HEK293 (cell line): ENCODE measurements at regions not wholly inside any gene's neighbourhood (a gene's known extent, or its start where the extent isn't known, plus 50 kb on each side); places are given as distances from the start of the nearest gene placed in this dataset.

Experiments
- PRDM1 ChIP-seq: fragments of 450-650 bp; formaldehyde crosslinking; IDR thresholded peaks from 2 replicates; pipeline ENCODE4; 2016; ENCODE audit warnings: missing biosample characterization, missing genetic modification characterization
- ZBTB7A ChIP-seq: fragments of 450-650 bp; formaldehyde crosslinking; IDR thresholded peaks from 2 replicates; pipeline ENCODE4 v1.5.1; 2016; ENCODE audit warnings: low read depth, missing biosample characterization, missing genetic modification characterization
- ZNF140 ChIP-seq: fragments of 450-650 bp; formaldehyde crosslinking; IDR thresholded peaks from 2 replicates; pipeline ENCODE4 v1.5.1; 2016; ENCODE audit warnings: missing biosample characterization, missing genetic modification characterization
- ZNF175 ChIP-seq: fragments of 450-650 bp; formaldehyde crosslinking; IDR thresholded peaks from 2 replicates; pipeline ENCODE4 v1.5.1; 2016; ENCODE audit warnings: missing biosample characterization, missing genetic modification characterization
- ZNF19 ChIP-seq: fragments of 450-650 bp; formaldehyde crosslinking; IDR thresholded peaks from 2 replicates; pipeline ENCODE4; 2016; ENCODE audit warnings: missing biosample characterization, missing genetic modification characterization, low read depth
- ZNF214 ChIP-seq: fragments of 450-650 bp; formaldehyde crosslinking; IDR thresholded peaks from 2 replicates; pipeline ENCODE4 v1.5.1; 2017; ENCODE audit warnings: missing biosample characterization, mild to moderate bottlenecking, missing genetic modification characterization, borderline replicate concordance
- ZNF274 ChIP-seq, 2 experiments: fragments of 200-500 bp in 1 of 2; fragments of 450-650 bp in 1 of 2; sonication (Bioruptor generic) in 1 of 2; formaldehyde crosslinking in 1 of 2; IDR thresholded peaks; 2 replicates each; pipeline versions ENCODE4 v1.5.1 to v1.6.1; 2014 to 2016; ENCODE audit warnings: borderline replicate concordance in 1 of 2, inconsistent platforms in 1 of 2, low read length in 1 of 2, missing biosample characterization in 1 of 2, missing genetic modification characterization in 1 of 2
- ZNF654 ChIP-seq: fragments of 450-650 bp; formaldehyde crosslinking; IDR thresholded peaks from 2 replicates; pipeline ENCODE4 v1.5.1; 2016; ENCODE audit warnings: low read depth, missing biosample characterization, missing genetic modification characterization
- ZNF747 ChIP-seq: fragments of 450-650 bp; formaldehyde crosslinking; IDR thresholded peaks from 2 replicates; pipeline ENCODE4 v1.5.1; 2016; ENCODE audit warnings: missing biosample characterization, missing genetic modification characterization
- ZSCAN23 ChIP-seq: fragments of 450-650 bp; formaldehyde crosslinking; IDR thresholded peaks from 2 replicates; pipeline ENCODE4 v1.5.1; 2016; ENCODE audit warnings: missing biosample characterization, missing genetic modification characterization
- TF ChIP-seq, protein P1 (sequence below): fragments of 450-650 bp; formaldehyde crosslinking; IDR thresholded peaks from 2 replicates; pipeline ENCODE4 v1.5.1; 2016; ENCODE audit warnings: missing biosample characterization, missing genetic modification characterization

DNA sequence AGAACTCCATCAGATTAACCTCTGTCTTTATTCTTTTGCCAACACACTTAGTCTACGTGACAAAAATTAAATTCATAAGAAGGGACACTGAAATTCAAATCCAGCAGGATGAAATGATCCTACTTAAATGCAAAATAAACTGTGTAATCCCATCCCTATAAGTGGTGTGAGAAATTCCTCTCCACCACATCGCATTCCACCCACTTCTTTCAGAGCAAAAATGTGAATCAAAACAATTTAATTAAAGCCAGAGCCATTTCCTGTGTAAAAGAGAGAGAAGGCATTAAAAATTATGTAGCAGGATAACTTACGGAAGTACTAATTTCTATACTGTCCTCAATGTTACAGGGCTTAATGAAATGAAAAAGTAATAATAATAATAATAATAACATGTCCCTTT is 844.3 kb downstream of the GALC start:
- TF ChIP-seq, protein P1, sequence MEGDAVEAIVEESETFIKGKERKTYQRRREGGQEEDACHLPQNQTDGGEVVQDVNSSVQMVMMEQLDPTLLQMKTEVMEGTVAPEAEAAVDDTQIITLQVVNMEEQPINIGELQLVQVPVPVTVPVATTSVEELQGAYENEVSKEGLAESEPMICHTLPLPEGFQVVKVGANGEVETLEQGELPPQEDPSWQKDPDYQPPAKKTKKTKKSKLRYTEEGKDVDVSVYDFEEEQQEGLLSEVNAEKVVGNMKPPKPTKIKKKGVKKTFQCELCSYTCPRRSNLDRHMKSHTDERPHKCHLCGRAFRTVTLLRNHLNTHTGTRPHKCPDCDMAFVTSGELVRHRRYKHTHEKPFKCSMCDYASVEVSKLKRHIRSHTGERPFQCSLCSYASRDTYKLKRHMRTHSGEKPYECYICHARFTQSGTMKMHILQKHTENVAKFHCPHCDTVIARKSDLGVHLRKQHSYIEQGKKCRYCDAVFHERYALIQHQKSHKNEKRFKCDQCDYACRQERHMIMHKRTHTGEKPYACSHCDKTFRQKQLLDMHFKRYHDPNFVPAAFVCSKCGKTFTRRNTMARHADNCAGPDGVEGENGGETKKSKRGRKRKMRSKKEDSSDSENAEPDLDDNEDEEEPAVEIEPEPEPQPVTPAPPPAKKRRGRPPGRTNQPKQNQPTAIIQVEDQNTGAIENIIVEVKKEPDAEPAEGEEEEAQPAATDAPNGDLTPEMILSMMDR (tag by site-specific recombination): no peak
- TF ChIP-seq PRDM1 (tag by site-specific recombination) (no peak), ZBTB7A (no peak), ZNF140 (tag by site-specific recombination) (no peak), ZNF214 (tag by site-specific recombination) (no peak), ZNF274 (IDR thresholded peaks at IDR 0.05; ENCODE audit: low read length) (no peak), ZNF274 (tag by site-specific recombination; IDR thresholded peaks at IDR 0.05; ENCODE audit: borderline replicate concordance) (no peak), ZNF175 (tag by site-specific recombination) (no peak), ZNF654 (tag by site-specific recombination) (no peak), ZNF19 (tag by site-specific recombination) (no peak), ZNF747 (tag by site-specific recombination) (no peak), ZSCAN23 (no peak)
